ENCODE measurements at regions not wholly inside any gene's neighbourhood (a gene's known extent, or its start where the extent isn't known, plus 50 kb on each side); places are given as distances from the start of the nearest gene placed in this dataset.

- no TSS peak for BruUV-seq (replicated peaks)
- CTCF ChIA-PET (ENCODE audit: low intra/inter-chr PET ratio) = interaction anchor here (1.0 kb wide), 2 partner anchors 222 to 282 kb away, joined by 3 to 4 read pairs; no protein-coding TSS in a partner anchor
- H3K4me2 ChIP-seq (ENCODE audit: insufficient read depth, low read length) = no peak overlapping the region
- TF ChIP-seq RBM25 (IDR thresholded peaks at IDR 0.05; ENCODE audit: low read depth, low read length, severe bottlenecking) = peak; percentile 77
- peak; percentile 65; the same call in 1 of the 2 replicates for TF ChIP-seq ESRRA (IDR thresholded peaks at IDR 0.05; ENCODE audit: borderline replicate concordance, low read depth)
- 0 out of 2 replicates have a peak, but pooled peaks have one; percentile 25 for TF ChIP-seq SMC3 (conservative IDR thresholded peaks at IDR 0.05; ENCODE audit: insufficient read depth, low read depth, low read length)
- TF ChIP-seq AFF1 (IDR thresholded peaks at IDR 0.05; ENCODE audit: low read depth in 1 of 2, partially characterized antibody in 2 of 2) = no peak
- TF ChIP-seq ZNF146 (CRISPR knock-in tag; IDR thresholded peaks at IDR 0.05; ENCODE audit: unreplicated experiment) = no peak
- no peak for TF ChIP-seq CREM (IDR thresholded peaks at IDR 0.05; ENCODE audit: low read depth)
- TF ChIP-seq ZNF143 (CRISPR knock-in tag; IDR thresholded peaks at IDR 0.05) = no peak
- TF ChIP-seq ZNF3 (CRISPR knock-in tag; IDR thresholded peaks at IDR 0.05) = no peak
- peak; percentile 50 to 74 (median 57) for TF ChIP-seq CTCF (IDR thresholded peaks at IDR 0.05 in 2 of 3, conservative IDR thresholded peaks at IDR 0.05 in 1 of 3; ENCODE audit: insufficient read depth in 2 of 3, low read depth in 1 of 3, low read length in 3 of 3)
These were observed 283.5 kb downstream of the C1orf94 start for GRCh38 chr1:34460193-34460592.

More at GRCh38 chr1:34460193-34460592, 283.5 kb downstream of the C1orf94 start:
- H3K27ac ChIP-seq (ENCODE audit: extremely low read depth, low read depth, low read length) = no peak overlapping the region
- WGBS (ENCODE audit: insufficient coverage, low coverage, missing lambda C conversion rate) = 1% methylated on average over 6 of the region's 6 CpGs
- H3K79me2 ChIP-seq (ENCODE audit: control insufficient read depth, insufficient read depth, low read length) = no peaks in the 10 kb centered on the region
- DNase-seq (ENCODE audit: extremely low read depth in 1 of 4, low spot score in 3 of 4) (peak; percentile 48 to 62 (median 56)), FAIRE-seq (peak; percentile 84), ATAC-seq (no peak; the same call in 2 of the 3 replicates)
- H3K9ac ChIP-seq (ENCODE audit: insufficient read depth in 1 of 2, low read depth in 2 of 2, low read length in 2 of 2) = no peak overlapping the region
- no peaks in the 10 kb centered on the region; the same call in 1 of the 2 replicates for H4K20me1 ChIP-seq (replicated peaks; ENCODE audit: control insufficient read depth, insufficient read depth, low read length)
- H3K4me1 ChIP-seq (replicated peaks in 1 of 2; ENCODE audit: control insufficient read depth in 2 of 2, insufficient read depth in 2 of 2, low read length in 2 of 2) = no peaks in the 10 kb centered on the region
- no peaks in the 10 kb centered on the region for H3K9me1 ChIP-seq (ENCODE audit: control insufficient read depth, insufficient read depth, low read length)
- intact Hi-C loops (cut with micrococcal nuclease) (loop anchor here (5.0 kb wide), 3 partner anchors 137 to 282 kb away; no protein-coding TSS in a partner anchor), in situ Hi-C loops (cut with MboI) (no loop called here)
- no peak overlapping the region for H3K4me3 ChIP-seq
- H3K27me3 ChIP-seq (ENCODE audit: control insufficient read depth in 2 of 2, insufficient read depth in 2 of 2, low read length in 2 of 2) = no peaks in the 10 kb centered on the region
- no peaks in the 10 kb centered on the region for H3K9me3 ChIP-seq (replicated peaks; ENCODE audit: control insufficient read depth, insufficient read depth, low read depth, low read length)
- POLR2A ChIA-PET = interaction anchor here (0.6 kb wide), 1 partner anchor 337 kb away, joined by 3 read pairs; no protein-coding TSS in a partner anchor
- H3K36me3 ChIP-seq (ENCODE audit: control insufficient read depth, insufficient read depth, low read length) = no peaks in the 10 kb centered on the region
- no peak overlapping the region for H2AFZ ChIP-seq (ENCODE audit: low read depth, low read length)

Measured in K562 (cell line).